ENCODE measurements at regions not wholly inside any gene's neighbourhood (a gene's known extent, or its start where the extent isn't known, plus 50 kb on each side); places are given as distances from the start of the nearest gene placed in this dataset.

DNA sequence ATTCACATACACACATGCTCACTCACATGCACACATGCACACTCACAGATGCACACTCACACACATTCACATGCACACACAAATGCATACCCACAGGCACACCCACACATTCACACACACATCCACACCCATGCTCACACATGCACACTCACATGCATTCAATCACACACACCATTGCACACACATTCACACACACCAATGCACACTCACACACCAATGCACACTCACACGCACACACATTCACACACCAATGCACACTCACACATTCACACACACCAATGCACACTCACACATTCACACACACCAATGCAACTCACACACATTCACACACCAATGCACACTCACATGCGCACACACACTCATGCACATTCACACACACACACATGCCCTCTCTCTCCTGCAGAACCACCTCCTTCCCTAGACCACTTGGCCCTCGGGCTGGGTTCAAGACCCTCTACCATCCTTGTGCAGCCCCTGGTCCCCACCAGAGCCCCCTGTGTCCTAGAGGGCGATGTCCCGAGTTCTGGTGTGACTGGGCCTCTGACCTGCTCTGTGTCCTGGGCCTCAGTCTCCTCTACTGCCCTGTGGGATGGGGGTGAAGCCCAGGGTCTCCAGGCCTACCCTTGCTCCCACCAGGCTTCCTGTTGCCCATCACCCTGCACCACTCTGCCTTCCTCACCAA lies 139.0 kb downstream of the OLFM1 start:
- TF ChIP-seq POLR2AphosphoS5 (IDR thresholded peaks at IDR 0.05; ENCODE audit: low read depth, low read length) = no peak
- no peak for TF ChIP-seq POLR2A (IDR thresholded peaks at IDR 0.05; ENCODE audit: low read depth, low read length)

All from GM12892 (cell line).